PFSK-1 (cell line): ENCODE measurements at regions not wholly inside any gene's neighbourhood (a gene's known extent, or its start where the extent isn't known, plus 50 kb on each side); places are given as distances from the start of the nearest gene placed in this dataset.

Experiments
- FOXP2 ChIP-seq: optimal IDR thresholded peaks from 2 replicates; pipeline ENCODE3; 2011; ENCODE audit warnings: borderline replicate concordance, control low read depth, inconsistent platforms; ENCODE audit not compliant: insufficient read depth; ENCODE audit errors: extremely low read length, extremely low read depth
- POLR2AphosphoS5 ChIP-seq: IDR thresholded peaks from 2 replicates; pipeline ENCODE4 v1.6.1; 2012; ENCODE audit warnings: low read depth, mild to moderate bottlenecking, control low read depth, low read length, moderate library complexity
- SIN3A ChIP-seq: IDR thresholded peaks from 2 replicates; pipeline ENCODE4 v1.6.1; 2012; ENCODE audit warnings: mild to moderate bottlenecking, low read length, moderate library complexity, borderline replicate concordance; ENCODE audit not compliant: insufficient read depth
- TAF1 ChIP-seq: IDR thresholded peaks from 2 replicates; pipeline ENCODE4 v1.6.1; 2012; ENCODE audit warnings: low read length, control low read depth, borderline replicate concordance; ENCODE audit not compliant: insufficient read depth
- TF ChIP-seq, protein P1 (sequence below), 2 experiments: IDR thresholded peaks; 2 replicates each; pipeline versions ENCODE4 v1.6.1 to v1.8.0; 2011 to 2012; ENCODE audit warnings: low read depth in 2 of 2, low read length in 2 of 2, control low read depth in 1 of 2, inconsistent platforms in 1 of 2, mild to moderate bottlenecking in 1 of 2, moderate library complexity in 1 of 2; ENCODE audit not compliant: insufficient read depth in 1 of 2

DNA sequence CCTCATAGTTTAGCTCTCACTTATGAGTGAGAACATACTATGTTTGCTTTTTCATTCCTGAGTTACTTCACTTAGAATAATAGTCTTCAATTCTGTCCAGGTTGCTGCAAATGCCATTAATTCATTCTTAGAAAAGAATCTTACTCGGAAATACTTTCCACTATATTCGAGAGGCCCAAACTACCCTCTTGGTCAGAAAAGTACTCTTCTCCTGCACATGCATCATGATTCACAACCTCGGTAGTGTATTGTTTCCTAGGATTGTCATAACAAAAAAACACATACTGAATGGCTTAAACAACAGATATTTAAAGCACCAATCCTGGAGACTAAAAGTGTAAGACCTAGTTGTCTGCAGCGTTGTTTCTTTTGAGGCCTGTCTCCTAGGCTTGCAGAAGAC, 364.0 kb upstream of the SLC14A2 start:
- TF ChIP-seq, protein P1, sequence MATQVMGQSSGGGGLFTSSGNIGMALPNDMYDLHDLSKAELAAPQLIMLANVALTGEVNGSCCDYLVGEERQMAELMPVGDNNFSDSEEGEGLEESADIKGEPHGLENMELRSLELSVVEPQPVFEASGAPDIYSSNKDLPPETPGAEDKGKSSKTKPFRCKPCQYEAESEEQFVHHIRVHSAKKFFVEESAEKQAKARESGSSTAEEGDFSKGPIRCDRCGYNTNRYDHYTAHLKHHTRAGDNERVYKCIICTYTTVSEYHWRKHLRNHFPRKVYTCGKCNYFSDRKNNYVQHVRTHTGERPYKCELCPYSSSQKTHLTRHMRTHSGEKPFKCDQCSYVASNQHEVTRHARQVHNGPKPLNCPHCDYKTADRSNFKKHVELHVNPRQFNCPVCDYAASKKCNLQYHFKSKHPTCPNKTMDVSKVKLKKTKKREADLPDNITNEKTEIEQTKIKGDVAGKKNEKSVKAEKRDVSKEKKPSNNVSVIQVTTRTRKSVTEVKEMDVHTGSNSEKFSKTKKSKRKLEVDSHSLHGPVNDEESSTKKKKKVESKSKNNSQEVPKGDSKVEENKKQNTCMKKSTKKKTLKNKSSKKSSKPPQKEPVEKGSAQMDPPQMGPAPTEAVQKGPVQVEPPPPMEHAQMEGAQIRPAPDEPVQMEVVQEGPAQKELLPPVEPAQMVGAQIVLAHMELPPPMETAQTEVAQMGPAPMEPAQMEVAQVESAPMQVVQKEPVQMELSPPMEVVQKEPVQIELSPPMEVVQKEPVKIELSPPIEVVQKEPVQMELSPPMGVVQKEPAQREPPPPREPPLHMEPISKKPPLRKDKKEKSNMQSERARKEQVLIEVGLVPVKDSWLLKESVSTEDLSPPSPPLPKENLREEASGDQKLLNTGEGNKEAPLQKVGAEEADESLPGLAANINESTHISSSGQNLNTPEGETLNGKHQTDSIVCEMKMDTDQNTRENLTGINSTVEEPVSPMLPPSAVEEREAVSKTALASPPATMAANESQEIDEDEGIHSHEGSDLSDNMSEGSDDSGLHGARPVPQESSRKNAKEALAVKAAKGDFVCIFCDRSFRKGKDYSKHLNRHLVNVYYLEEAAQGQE (IDR thresholded peaks at IDR 0.05; ENCODE audit: insufficient read depth in 1 of 2, low read depth in 2 of 2, low read length in 2 of 2) = no peak
- TF ChIP-seq TAF1 = no peak
- TF ChIP-seq POLR2AphosphoS5 = no peak
- TF ChIP-seq FOXP2 = no peak
- no peak for TF ChIP-seq SIN3A

DNA sequence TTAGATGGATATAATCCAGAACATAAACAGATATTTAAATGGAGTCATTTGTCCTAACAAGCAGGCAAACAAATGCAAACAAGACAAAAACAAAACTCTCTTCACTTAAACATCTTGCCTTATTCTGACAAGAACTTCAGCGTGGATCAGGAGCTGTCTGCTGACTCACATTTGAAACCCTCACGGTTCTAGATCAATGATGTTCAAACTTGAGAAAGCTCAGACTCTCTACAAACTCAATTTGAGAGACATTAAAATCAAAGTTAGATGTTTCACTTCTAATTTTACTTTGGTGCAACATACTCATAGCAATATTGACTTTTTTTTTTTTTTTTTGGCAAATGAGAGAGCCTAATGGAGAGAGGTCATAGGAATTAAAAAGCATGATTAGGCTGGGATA, 362.8 kb upstream of the SLC14A2 start:
- no peak for TF ChIP-seq POLR2AphosphoS5
- no peak for TF ChIP-seq SIN3A
- no peak for TF ChIP-seq TAF1
- TF ChIP-seq, protein P1 (IDR thresholded peaks at IDR 0.05; ENCODE audit: insufficient read depth in 1 of 2, low read depth in 2 of 2, low read length in 2 of 2) = no peak

DNA sequence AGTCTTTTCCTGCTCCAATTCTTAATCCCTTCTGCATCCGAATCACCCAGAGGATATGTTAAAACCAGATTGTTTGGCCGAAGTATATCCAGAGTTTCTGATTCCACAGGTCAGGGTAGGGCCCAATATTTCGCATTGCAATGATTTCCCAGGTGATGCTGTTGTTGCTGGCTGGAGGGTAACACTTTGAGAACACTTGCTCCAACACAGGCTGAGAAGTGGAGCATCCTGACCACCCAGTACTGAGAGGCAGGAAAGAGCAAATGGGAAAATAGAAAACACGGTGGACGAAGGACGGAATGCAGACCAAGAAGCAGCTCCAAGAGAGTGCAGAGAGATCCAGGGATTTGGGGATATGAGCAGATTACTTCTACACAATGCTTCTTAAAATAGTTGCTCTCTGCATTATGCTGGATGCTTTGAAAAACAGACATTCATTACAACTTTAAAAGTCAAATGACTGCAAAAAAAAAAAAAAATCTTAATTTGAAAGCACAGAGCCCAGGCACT, 362.2 kb upstream of the SLC14A2 start:
- TF ChIP-seq, protein P1 (IDR thresholded peaks at IDR 0.05; ENCODE audit: insufficient read depth in 1 of 2, low read depth in 2 of 2, low read length in 2 of 2) = no peak
- TF ChIP-seq FOXP2 = no peak
- no peak for TF ChIP-seq TAF1
- no peak for TF ChIP-seq POLR2AphosphoS5
- no peak for TF ChIP-seq SIN3A

DNA sequence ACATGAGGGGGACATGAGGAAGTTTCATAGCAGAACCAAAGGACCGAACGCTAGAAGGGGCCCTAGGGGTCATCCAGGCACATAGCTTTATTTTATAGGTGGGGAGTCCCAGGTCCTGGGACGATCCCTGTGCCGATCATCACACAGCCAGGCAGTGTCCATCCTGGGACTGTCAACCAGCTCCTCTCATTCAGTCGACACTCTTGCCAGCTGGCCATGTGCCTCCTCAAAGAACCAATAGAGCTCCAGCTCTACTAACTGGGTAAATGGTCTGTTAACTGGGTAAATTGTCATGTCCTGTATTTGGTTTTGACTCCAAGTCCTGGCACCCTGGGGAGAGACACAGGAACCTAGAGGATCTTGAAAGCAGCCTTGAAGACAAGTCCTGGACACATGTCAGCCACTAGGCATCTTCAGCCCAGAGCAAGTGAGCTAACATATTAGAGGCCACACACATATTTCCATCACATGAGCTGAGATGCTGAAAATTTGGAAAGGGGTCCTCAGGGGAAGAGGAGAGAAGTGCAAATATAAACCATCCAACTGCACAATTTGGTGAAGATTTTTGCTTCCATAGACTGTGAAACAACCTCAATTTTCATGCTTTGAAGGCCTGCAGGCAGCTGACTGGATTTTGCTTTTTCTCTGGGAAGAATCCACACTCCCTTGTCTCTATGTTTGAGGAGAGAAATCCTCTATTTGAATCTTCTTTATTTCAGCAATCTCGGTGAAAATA, 361.1 kb upstream of the SLC14A2 start:
- TF ChIP-seq, protein P1 (IDR thresholded peaks at IDR 0.05; ENCODE audit: insufficient read depth in 1 of 2, low read depth in 2 of 2, low read length in 2 of 2) = no peak
- TF ChIP-seq SIN3A = no peak
- no peak for TF ChIP-seq TAF1
- no peak for TF ChIP-seq FOXP2
- TF ChIP-seq POLR2AphosphoS5 = no peak

DNA sequence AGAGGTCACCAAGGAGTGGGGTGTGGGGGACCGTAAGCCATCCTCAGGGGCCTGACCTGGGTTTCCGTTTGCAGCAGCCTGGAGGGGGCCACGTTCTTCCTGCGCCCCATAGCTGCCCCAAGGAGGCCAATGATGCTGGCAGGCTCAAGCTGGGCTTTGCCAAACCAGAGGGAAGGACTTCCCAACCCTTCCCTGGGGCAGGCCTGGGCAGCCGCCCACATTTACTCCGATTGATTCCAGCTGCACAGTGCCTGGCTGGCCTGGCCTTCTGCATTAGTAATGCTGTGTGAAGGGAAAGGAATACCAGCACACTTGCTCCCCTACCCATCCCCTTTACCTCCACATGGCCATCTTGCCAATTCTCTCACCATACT, 360.6 kb upstream of the SLC14A2 start:
- TF ChIP-seq TAF1 = no peak
- TF ChIP-seq SIN3A = no peak
- no peak for TF ChIP-seq FOXP2
- TF ChIP-seq POLR2AphosphoS5 = no peak
- TF ChIP-seq, protein P1 (IDR thresholded peaks at IDR 0.05; ENCODE audit: insufficient read depth in 1 of 2, low read depth in 2 of 2, low read length in 2 of 2) = no peak
